Fibroblast of lung (primary cell): ENCODE measurements at regions not wholly inside any gene's neighbourhood (a gene's known extent, or its start where the extent isn't known, plus 50 kb on each side); places are given as distances from the start of the nearest gene placed in this dataset.

Source experiments
- DNase-seq, 2 donors: peaks; one replicate each; pipeline versions ENCODE4 v3.0.0 to v3.0.0-alpha.2; 2010; ENCODE audit warnings: low read depth in 2 of 2
- H2AFZ ChIP-seq: 2 replicates; pipeline ENCODE4 v1.5.1; 2012; ENCODE audit warnings: low read length, control low read depth, inconsistent platforms
- H3K27ac ChIP-seq: 2 replicates; pipeline ENCODE4 v1.5.1; 2011; ENCODE audit warnings: low read length, control low read depth; ENCODE audit not compliant: insufficient read depth
- H3K27me3 ChIP-seq: 2 replicates; pipeline ENCODE4 v1.5.1; 2011; ENCODE audit warnings: mild to moderate bottlenecking, low read length; ENCODE audit not compliant: control insufficient read depth, insufficient read depth
- H3K36me3 ChIP-seq: 2 replicates; pipeline ENCODE4 v1.5.1; 2011; ENCODE audit warnings: low read length; ENCODE audit not compliant: control insufficient read depth, insufficient read depth
- H3K4me1 ChIP-seq: 2 replicates; pipeline ENCODE4 v1.5.1; 2011; ENCODE audit warnings: low read length; ENCODE audit not compliant: control insufficient read depth, insufficient read depth; ENCODE audit errors: extremely low read depth
- H3K4me2 ChIP-seq: 2 replicates; pipeline ENCODE4 v1.5.1; 2011; ENCODE audit warnings: low read length, control low read depth; ENCODE audit not compliant: insufficient read depth; ENCODE audit errors: extremely low read depth
- H3K4me3 ChIP-seq, 4 experiments: fragments of 200-600 bp in 1 of 4; sonication (generic) in 1 of 4; replicated peaks in 1 of 4; 2 replicates each; pipeline ENCODE4 v1.5.1; 2011 to 2016; ENCODE audit warnings: low read length in 4 of 4, low read depth in 3 of 4, mild to moderate bottlenecking in 3 of 4, control low read depth in 2 of 4, inconsistent platforms in 1 of 4, mixed read lengths in 1 of 4; ENCODE audit not compliant: insufficient read depth in 1 of 4; ENCODE audit errors: control extremely low read depth in 1 of 4
- H3K79me2 ChIP-seq: 2 replicates; pipeline ENCODE4 v1.5.1; 2012; ENCODE audit warnings: mild to moderate bottlenecking, low read length, inconsistent platforms; ENCODE audit not compliant: control insufficient read depth, insufficient read depth
- H3K9ac ChIP-seq: 2 replicates; pipeline ENCODE4 v1.5.1; 2011; ENCODE audit warnings: mild to moderate bottlenecking, low read length, control low read depth; ENCODE audit not compliant: insufficient read depth
- H3K9me3 ChIP-seq: 2 replicates; pipeline ENCODE4 v1.5.1; 2012; ENCODE audit warnings: low read depth, low read length; ENCODE audit not compliant: control insufficient read depth, insufficient read depth
- H4K20me1 ChIP-seq: 2 replicates; pipeline ENCODE4 v1.5.1; 2011; ENCODE audit warnings: low read length; ENCODE audit not compliant: control insufficient read depth, insufficient read depth; ENCODE audit errors: extremely low read depth
- CTCF ChIP-seq, 2 donors: IDR thresholded peaks in 1 of 2; conservative IDR thresholded peaks in 1 of 2; 1 replicate in 1 of 2; 2 replicates in 1 of 2; pipeline ENCODE4 v1.5.1; 2011 to 2012; ENCODE audit warnings: low read length in 2 of 2, control low read depth in 1 of 2, inconsistent platforms in 1 of 2, low read depth in 1 of 2, mild to moderate bottlenecking in 1 of 2
- EZH2 ChIP-seq: IDR thresholded peaks from 2 replicates; pipeline ENCODE4 v1.5.1; 2012; ENCODE audit warnings: low read length, control low read depth, mild to moderate bottlenecking; ENCODE audit errors: missing control alignments

DNA sequence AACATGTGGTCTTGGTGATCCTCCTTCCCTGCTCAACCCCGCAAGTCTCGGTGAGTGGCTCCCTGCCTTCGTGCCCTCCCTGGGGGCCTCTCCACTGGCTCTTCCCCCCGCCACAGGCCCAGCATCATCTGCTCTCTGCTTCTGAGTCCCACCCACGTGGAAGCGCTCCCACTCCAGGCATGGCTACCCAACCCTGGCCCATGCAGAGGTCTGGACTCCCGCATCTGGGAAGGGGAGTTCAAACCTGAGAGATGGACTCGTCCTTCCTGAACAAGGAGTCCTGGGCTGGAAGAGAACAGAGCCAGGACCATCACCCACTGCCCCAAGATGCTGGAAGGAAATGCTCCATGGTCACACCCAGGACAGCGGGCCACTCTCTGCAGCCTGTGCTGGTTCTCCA, 90.8 kb downstream of the DHCR7 start:
- no peaks in the 10 kb centered on the region for H4K20me1 ChIP-seq

GRCh38 chr11:71356904-71357303, 91.3 kb downstream of the DHCR7 start:
- Histone ChIP-seq H3K79me2 (no peaks in the 10 kb centered on the region), H3K36me3 (no peaks in the 10 kb centered on the region), H2AFZ (no peak overlapping the region), H3K4me1 (no peaks in the 10 kb centered on the region), H4K20me1 (no peaks in the 10 kb centered on the region), H3K4me3 (no peak overlapping the region), H3K9ac (no peak overlapping the region), H3K27me3 (peaks cover 4% of the 10 kb centered on the region), H3K27ac (no peak overlapping the region), H3K9me3 (no peaks in the 10 kb centered on the region), H3K4me2 (no peak overlapping the region)
- no peak for TF ChIP-seq CTCF (conservative IDR thresholded peaks at IDR 0.05 in 1 of 2, IDR thresholded peaks at IDR 0.05 in 1 of 2; ENCODE audit: low read depth in 1 of 2, low read length in 2 of 2)
- TF ChIP-seq EZH2, result no peak
- no peak for DNase-seq

More for the DNA sequence above, 90.8 kb downstream of the DHCR7 start:
- no peak overlapping the region for H3K9ac ChIP-seq
- H3K4me2 ChIP-seq, result no peak overlapping the region
- DNase-seq, result no peak
- no peaks in the 10 kb centered on the region for H3K36me3 ChIP-seq
- no peaks in the 10 kb centered on the region for H3K9me3 ChIP-seq
- no peak overlapping the region for H2AFZ ChIP-seq
- no peak overlapping the region for H3K4me3 ChIP-seq
- H3K79me2 ChIP-seq, result no peaks in the 10 kb centered on the region
- no peak overlapping the region for H3K27ac ChIP-seq
- peaks cover 4% of the 10 kb centered on the region for H3K27me3 ChIP-seq
- H3K4me1 ChIP-seq, result no peaks in the 10 kb centered on the region
- TF ChIP-seq CTCF (conservative IDR thresholded peaks at IDR 0.05 in 1 of 2, IDR thresholded peaks at IDR 0.05 in 1 of 2; ENCODE audit: low read depth in 1 of 2, low read length in 2 of 2), result no peak
- no peak for TF ChIP-seq EZH2

DNA sequence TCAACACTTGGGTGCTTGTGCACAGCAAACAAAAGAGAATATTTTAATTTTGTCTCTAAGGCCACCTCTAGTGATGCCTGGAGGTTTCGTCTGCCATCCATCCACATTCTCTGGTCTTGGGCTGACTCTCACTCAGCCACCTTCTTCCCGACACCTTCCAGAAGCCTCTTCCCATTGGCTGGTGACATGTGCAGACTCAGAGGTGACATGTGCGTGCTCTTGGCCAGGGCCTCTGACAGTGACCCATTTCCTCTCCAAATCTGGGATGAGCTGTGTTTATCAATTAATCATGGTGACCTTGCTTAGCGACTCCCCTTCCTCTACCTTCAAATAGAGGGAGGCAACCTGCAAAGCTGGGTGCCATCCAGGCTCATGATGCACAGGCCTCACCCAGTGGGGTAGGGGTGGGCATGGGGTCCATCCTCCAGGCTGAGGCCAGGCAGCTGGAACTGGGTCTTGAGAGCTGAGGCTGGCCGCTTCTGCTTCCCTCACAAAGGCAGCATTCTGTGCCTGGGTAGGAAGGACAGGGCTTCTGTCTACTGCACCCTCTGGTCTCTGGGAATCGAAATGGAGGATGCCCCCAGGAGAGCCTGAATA, 91.8 kb downstream of the DHCR7 start:
- Histone ChIP-seq H4K20me1 (no peaks in the 10 kb centered on the region), H3K4me2 (no peak overlapping the region), H3K36me3 (no peaks in the 10 kb centered on the region), H3K27me3 (peaks cover 4% of the 10 kb centered on the region), H3K9ac (no peak overlapping the region), H2AFZ (no peak overlapping the region), H3K4me3 (no peak overlapping the region), H3K27ac (no peak overlapping the region), H3K4me1 (no peaks in the 10 kb centered on the region), H3K79me2 (no peaks in the 10 kb centered on the region), H3K9me3 (no peaks in the 10 kb centered on the region)
- no peak for DNase-seq
- TF ChIP-seq CTCF (conservative IDR thresholded peaks at IDR 0.05 in 1 of 2, IDR thresholded peaks at IDR 0.05 in 1 of 2; ENCODE audit: low read depth in 1 of 2, low read length in 2 of 2) (no peak), EZH2 (no peak)
